HG03460 (cell line): ENCODE measurements at regions not wholly inside any gene's neighbourhood (a gene's known extent, or its start where the extent isn't known, plus 50 kb on each side); places are given as distances from the start of the nearest gene placed in this dataset.

ENCODE experiments used
- ATAC-seq: cut with Tn5 transposase; IDR thresholded peaks from one replicate; pipeline ENCODE4 v1.9.1; 2021; ENCODE audit not compliant: unreplicated experiment

DNA sequence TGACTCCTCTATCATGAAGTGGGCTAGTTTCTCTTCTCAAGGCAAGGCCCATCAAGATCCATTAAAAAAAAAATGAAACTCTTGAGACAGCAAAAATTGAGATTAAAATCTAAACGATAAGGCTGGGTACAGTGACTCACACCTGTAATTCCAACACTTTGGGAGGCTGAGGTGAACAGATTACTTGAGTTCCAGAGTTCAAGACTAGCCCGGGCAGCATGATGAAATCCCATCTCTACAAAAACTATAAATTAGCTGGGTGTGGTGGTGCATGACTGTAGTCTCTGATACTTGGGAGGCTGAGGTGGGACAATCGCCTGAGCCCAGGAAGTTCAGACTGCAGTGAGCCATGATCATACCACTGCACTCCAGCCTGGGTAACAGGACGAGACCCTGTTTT, 226.5 kb upstream of the SOX5 start:
- ATAC-seq: no peak

DNA sequence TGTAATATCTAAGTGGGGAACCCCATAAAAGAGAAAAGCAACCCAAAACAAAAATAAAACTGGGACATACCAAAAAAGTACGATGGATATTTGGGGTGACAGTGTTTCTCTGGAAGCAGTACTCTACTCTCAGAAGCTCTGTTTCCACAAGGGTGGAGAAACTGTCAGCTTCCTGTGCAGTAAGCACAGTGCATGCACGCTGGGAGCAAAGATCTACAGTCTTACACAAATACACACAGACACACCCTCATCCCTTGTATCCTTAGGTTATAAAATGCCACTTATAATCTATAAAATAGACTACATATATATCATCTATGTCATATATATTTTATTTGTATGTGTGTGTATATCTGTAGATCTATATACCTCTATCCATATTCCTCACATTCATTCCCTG, 225.8 kb upstream of the SOX5 start:
- ATAC-seq: no peak

DNA sequence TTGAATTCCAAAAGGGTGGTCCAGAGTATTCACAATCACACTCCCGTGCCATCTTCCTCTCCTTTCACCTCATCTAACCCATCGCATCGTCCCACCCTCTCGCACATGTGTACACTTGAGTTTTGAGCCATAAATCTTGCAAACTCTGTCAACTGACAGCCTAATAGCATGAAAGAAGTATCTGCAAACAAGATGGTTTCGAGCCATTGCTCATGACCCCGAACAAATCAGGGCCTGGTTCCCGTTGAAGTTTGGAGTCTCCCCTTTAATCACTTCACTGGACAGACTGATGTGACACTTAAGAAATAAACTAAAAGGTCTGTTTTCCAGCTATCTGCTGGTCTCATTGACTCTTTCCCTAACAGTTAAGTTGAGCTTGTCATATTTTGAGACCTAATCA, 223.6 kb upstream of the SOX5 start:
- no peak for ATAC-seq

DNA sequence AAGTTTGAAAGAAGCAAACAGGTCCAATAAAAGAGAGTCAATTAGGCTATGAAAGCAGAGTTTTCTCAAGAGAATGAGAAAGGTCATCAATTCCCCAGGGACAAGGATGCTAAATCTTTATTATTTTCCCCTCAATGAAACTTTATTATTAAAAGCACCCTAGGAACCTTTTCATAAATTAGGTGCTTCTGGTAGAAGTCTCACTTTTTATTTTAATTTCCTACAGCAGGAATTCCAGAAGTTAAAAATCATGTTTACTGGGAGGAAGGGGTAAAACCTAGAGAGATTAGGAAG, 223.2 kb upstream of the SOX5 start:
- no peak for ATAC-seq

DNA sequence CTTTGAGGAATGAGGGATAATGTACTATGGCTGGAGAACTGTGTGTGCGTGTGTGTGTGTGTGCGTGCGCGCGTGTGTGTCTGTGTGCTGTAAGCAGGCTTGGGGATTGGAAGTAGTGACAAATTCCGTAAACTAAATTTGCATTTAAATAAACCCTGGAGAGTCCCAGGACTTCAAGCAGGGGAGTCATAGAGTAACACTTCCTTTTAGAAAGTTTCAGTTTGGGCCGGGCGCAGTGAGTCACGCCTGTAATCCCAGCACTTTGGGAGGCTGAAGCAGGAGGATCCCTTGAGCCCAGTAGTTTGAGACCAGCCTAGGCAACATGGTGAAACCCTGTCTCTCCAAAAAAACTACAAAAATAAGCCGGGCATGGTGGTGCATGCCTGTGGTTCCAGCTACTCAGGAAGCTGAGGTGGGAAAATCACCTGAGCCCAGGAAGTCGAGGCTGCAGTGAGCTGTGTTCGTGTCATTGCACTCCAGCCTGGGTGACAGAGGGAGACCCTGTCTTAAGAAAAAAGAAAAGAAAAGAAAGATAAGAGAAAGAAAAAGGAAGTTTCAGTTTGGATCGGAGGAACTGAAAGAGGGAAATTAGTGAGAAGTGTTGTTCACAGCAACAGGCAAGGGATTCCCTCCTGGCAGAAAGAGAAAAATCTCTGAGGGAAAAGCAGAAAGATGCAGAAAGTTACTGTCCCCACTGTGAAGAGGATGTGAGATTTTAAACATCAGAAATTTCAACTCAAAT, 222.7 kb upstream of the SOX5 start:
- peak; percentile 67 for ATAC-seq

DNA sequence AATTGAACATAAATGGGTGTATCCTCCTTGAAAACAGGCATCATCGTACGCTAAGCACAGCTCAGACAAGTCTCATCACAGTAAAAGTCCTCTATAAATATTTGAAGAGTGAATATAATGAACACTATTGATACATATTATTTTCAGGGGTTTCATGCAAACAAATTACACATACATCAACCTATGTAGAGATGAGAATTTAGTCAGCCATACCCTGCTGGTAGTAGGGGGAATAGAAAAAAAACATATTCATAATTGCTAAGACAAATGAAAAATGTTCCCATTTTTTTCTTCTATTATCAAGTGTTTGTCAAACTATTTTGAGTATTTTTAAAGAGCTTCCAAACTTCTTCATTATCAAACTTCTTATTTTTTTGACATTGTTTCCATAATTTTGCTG, 205.6 kb upstream of the SOX5 start:
- ATAC-seq: no peak

DNA sequence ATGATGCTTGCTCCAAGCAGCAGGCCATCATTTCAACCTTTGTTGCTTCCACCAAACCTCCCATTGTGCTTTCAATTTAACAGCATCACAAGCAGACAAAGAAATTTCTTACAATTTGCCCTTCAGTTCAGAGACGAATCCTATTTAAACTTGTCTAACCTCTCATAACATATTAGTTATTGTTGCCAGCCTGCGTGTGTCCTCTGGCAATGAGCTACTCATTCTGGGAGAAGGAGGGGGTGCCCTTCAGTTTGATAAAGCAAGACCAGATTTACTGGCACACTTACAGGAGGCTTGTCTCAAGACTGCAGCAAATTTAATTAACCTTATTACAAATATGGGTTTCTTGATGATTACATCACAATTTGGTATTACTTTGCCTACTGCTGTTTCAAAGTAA, 203.6 kb upstream of the SOX5 start:
- no peak for ATAC-seq

DNA sequence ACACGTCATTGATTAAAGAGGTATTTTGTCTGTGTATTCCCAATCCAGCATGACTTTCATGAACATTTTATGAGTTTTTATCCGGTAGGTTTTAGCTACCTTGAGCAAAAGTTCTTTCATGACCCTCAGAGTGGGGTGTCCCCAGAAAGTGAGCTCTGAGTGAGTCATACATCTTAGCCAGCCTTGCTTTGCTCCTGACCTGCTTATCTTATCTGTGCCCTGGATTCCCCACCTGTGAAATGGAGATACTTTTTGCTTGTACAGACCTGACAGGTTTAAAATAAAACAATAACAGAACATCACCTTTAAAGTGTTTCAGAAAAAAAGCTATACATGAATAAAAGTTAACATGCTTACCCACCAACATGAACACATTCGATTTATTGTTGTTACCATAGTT, 202.8 kb upstream of the SOX5 start:
- ATAC-seq: no peak

DNA sequence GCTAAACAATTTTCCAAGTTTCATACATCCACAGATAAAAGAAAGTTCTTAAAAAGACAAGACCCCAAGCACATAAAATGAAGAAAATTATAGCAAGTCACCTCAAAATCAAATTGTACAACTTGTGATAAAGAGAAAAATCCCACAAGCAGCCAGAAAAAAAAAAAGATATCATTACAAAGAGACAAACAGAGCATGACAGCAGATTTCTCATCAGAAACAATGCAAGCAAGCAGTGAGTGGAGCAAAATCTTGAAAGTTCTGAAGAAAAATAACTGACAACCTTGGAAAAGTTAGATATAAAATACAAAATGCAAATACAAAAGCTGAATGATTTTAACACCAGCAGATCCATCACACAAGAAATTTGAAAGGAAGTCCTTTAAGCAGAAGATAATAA, 194.5 kb upstream of the SOX5 start:
- ATAC-seq: no peak

DNA sequence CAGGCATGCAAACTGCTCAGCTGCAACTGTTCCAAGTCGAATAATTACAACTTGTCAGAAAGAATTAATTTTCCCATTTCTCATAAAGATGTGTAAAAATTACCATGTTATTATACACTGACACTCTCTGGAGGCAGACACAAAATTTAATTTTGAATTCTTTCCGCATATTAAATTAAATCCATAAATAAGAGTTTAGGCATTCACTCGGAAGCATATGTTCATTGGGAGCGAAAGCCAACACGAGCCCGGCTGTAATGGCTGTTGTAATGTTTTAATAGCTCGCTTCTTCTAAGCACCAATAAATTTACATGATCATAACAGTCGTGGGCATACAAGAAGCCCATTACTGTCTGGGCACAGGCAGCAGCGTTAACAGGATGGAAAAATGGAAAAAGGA, 189.6 kb upstream of the SOX5 start:
- no peak for ATAC-seq

DNA sequence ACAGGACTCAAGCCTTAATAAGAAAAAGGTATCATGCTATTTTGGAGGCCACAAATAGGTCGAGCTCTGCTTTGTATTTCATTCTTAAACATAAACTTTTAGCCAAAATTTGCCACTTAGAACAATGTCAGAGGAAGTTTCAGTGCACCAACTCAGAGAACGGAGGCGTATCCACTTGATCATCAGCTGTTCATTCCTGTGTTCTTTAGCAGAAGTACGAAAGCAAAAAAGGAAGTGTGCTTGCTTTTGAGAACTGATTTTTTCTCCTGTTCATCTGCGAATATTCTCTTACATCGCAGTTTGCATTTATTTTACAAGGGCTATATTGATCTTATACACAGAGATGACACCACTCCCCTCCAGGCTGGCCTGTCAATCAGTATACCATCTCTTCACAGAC, 188.6 kb upstream of the SOX5 start:
- ATAC-seq: no peak

DNA sequence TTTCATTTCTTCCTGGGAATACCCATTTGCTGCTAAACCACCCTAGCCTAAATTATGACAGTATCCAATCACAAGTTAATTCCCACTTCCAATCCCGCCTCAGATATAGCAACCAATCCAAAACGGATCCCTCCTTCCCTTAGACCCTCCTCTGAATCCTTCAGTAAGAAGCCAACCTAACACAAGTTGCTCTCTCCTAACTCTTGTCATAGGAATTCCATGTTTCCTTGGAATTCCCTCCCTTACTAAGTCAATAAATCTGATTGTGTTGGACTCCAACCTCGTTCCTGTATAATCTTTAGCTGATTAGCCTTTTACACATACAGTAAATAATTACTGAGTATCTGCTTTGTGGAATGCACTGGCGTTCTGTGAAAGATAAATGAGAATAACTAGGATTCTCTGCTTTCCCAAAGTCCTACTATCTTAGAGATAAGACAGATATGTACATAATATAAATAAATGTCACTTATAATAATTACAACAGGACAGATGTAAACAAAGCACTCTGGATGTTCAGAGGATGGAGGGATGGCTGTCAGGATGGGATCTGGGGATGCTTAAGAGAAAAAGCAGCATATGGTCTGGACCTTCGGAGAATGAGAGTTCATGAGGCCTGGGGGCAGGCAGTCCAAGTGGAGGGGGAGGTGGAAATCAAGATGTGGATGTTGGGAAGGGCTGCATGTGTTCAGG, 185.8 kb upstream of the SOX5 start:
- ATAC-seq: no peak

DNA sequence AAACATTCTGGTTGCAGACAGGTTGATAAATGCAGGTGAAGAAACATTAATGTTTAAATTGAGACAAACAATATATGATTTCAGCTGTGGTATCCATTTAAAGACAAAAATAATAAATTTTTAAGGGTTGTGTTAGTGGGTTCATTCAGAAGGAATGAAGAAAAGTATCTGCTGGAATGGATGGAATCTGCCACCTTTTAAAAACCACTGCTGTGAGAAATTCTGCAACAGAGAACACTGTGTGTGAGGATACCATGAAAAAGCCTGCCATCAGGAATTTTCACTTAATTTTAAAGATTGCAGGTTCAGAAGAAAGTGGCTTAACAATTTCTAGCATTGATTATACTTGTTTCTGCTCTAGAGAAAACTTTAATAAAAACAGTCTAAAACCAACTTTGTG, 184.6 kb upstream of the SOX5 start:
- no peak for ATAC-seq

DNA sequence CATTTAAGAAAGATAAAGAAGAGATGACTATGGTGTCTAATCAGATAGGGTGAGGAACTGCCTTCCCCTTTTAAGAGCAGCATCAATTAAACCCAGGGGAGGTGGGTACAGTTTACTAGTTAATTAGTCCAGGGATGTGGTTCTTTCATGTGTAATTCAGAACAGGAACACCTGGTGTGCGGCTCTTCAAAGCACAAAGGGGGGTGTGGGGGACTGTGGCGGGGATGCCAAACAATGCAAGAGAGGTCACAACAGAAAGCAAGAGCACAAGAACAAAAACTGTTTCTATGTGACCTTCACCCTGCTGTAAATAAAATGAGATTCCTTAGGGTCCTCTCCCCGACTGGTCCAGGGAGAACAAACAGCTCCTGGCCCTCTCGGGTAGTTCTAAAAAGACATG, 183.9 kb upstream of the SOX5 start:
- ATAC-seq: no peak

DNA sequence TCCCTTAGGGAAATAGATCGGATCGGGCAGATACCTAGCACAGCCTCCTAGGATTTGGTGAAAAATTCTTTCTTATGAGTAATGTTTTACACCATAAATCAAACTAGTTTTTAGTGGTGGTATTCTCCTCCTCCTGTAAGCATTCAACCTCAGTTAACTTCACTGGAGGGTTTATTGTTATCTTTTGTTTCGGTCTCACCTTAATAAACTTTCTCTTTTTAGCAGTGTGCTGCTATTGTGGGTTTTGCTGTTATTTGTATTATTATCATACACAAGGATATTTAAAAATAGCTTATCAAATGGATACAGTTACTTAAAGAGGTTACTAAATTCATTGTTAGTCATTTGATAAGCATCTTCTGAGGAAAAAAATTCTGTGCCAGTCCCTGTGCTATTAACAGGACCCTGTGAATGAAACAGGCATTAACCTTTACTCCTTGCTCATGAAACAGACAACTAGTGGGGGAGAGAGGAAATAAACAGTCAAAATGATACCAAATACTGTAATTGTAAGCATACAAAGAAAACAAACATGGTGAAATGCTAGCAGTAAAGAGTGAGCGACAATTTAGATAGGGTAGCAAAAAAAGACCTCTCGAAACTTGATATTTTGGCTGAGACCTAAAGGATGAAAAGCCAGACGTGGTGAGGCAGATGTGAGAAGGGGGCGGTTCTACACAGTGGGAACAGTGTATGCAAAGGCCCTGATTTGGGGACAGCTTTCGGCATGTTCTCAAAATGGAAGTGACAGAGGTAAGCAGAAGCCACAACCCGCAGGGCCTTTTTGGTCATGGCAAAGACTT, 178.7 kb upstream of the SOX5 start:
- peak; percentile 62 for ATAC-seq

DNA sequence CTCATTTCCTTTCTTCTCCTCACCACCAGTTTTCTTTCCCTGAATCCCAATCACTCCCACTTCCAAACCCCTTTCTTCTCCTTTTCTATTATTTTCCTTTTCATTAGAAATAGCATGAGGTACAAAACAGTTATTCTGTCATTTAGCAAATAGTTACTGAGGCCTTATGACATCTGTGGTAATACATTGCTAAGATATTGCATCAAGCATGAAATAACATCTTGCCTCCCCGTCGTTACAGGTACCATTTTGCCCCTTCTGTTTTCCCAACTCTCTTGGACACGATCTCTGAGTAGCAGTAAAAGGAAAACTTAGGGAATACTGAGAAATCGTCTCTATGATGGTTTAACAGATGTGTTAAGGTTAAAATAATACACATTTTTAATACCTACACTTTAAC, 175.8 kb upstream of the SOX5 start:
- no peak for ATAC-seq

DNA sequence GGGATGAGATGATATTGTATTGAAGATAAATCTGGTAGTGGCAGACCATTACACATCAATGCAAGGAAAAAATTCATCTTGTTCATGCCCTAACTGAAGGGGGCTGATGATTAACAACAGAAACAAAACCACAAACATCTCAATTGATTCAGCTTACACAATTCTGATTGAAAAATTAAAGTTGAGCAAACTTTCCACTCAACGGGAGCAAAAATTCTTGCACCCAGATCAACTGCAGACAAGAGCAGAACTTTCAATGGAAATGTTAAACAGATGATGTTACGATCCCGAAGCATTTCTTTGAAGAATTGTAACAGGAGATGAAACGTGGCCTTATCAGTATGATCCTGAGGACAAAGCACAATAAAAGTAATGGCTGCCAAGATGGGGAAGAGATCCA, 172.4 kb upstream of the SOX5 start:
- no peak for ATAC-seq

DNA sequence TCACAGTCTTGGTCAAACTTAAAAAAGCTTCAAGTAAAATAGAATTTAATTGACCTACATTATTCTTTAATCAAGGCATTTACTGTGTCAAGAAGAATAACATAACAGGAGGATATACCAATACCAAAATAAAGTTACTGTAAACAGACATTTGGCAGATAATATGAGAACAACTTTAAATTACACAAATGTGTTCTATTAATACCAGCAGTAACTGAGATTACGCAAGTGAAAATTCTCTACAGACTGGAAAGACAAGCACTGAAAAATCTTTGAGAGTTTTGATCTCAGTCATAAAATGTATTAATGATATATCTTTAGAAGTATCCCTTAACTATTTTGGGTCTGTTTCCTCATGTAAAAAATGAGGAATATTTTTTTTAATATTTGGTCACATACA, 169.2 kb upstream of the SOX5 start:
- ATAC-seq: no peak

DNA sequence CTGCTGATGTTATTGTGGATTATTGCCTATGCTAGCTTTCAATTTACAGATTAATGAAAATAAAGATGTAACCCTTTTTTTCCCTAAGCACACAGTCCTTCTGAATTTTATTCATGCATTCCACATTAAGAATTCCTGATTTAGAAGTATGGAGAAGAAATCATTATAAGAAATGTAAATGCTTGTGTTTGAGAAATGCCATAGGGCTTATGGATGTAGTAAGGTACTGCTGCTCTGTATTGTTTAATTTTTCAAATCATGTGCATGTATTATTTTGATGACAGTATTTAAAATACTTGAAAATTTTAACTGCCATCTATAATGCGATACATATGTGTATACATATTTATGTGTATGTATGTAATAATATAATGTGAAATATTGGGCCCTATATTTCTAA, 167.1 kb upstream of the SOX5 start:
- ATAC-seq: no peak

DNA sequence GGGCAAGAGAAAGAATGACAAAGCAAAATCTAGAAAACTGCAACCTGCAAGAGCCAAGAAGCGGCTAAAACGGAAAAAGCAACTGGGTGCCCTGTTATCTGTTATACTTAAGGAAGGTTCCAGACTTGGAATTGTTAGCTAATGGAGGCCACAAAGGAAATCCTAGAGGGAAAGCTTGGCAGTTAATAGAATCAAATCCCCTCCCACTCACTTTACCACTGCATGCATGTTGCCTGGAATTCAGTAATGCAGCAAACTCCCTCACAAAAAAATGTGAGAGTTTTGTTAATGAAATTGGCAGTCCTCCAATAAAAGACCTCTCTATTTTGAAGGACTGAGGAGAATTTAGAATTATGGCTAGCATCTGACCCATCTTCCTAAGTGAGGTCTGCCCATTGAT, 164.2 kb upstream of the SOX5 start:
- ATAC-seq: no peak

DNA sequence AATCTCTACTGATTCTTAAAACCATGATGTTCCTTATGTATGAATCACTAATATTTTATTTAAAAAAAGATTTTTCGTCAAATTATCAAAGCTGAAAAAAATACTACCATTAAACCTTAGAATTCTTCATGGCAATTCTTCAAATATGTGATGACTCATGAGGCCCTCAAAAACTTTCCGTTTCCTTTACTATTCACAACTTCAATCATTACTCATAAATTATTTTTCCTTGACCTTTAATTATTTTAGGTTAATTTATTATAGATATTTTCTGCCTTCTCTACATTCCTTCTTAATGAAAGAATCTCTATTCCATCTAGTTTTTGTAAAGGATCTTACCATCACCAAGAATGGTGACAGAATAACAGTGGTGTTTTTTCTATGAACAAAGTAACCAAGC, 162.1 kb upstream of the SOX5 start:
- no peak for ATAC-seq

DNA sequence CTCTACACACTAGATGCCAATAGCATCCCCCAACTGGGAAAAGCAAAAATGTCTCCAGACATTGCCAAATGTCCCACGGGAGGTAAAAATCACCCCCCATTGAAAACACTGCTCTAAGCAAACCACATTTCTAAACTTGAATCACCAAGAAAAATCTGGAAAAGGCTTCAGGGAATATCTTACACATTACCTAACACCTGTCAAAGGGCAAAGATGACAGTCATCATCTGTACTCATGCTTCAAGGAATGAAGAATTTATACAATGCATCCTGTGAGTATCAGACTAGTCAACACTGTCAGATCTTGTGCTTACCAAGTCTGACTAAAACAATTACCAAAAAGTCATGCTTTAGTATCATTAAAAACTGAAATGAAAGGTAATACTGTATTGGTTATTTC, 161.6 kb upstream of the SOX5 start:
- no peak for ATAC-seq
